Astrocyte (in vitro differentiated cells and primary cell): ENCODE measurements at regions not wholly inside any gene's neighbourhood (a gene's known extent, or its start where the extent isn't known, plus 50 kb on each side); places are given as distances from the start of the nearest gene placed in this dataset.

Source experiments
- DNase-seq: peaks from one replicate; pipeline ENCODE4 v3.0.0-alpha.2; 2010; ENCODE audit warnings: low read depth
- FAIRE-seq: peaks from 2 replicates; lab custom pipeline; 2011; peaks lifted over from hg19 to GRCh38; lab: Jason Lieb, UNC
- H2AFZ ChIP-seq: 2 replicates; pipeline ENCODE4 v1.6.0; 2012; ENCODE audit warnings: low read depth, low read length, inconsistent platforms
- H3K27ac ChIP-seq: 2 replicates; pipeline ENCODE4 v1.5.1; 2011; ENCODE audit warnings: low read depth, low read length, inconsistent platforms
- H3K27me3 ChIP-seq: 2 replicates; pipeline ENCODE4 v1.6.0; 2011; ENCODE audit warnings: low read length, inconsistent platforms; ENCODE audit not compliant: insufficient read depth
- H3K36me3 ChIP-seq: 2 replicates; pipeline ENCODE4 v1.5.1; 2011; ENCODE audit warnings: low read length, inconsistent platforms; ENCODE audit not compliant: insufficient read depth
- H3K4me1 ChIP-seq: 2 replicates; pipeline ENCODE4 v1.5.1; 2011; ENCODE audit warnings: low read length, inconsistent platforms; ENCODE audit not compliant: insufficient read depth
- H3K4me2 ChIP-seq: 2 replicates; pipeline ENCODE4 v1.6.0; 2012; ENCODE audit warnings: low read length, inconsistent platforms
- H3K4me3 ChIP-seq: 2 replicates; pipeline ENCODE4 v1.5.1; 2011; ENCODE audit warnings: low read depth, mild to moderate bottlenecking, low read length, inconsistent platforms; ENCODE audit not compliant: insufficient read depth
- H3K79me2 ChIP-seq: 2 replicates; pipeline ENCODE4 v1.6.0; 2012; ENCODE audit warnings: mild to moderate bottlenecking, low read length, inconsistent platforms; ENCODE audit not compliant: insufficient read depth
- H3K9ac ChIP-seq: 2 replicates; pipeline ENCODE4 v1.6.0; 2012; ENCODE audit warnings: mild to moderate bottlenecking, low read length, inconsistent platforms
- H3K9me3 ChIP-seq: 2 replicates; pipeline ENCODE4 v1.5.1; 2012; ENCODE audit warnings: low read depth, mild to moderate bottlenecking, low read length, inconsistent platforms; ENCODE audit not compliant: insufficient read depth
- H4K20me1 ChIP-seq: 2 replicates; pipeline ENCODE4 v1.6.0; 2012; ENCODE audit warnings: low read length, inconsistent platforms; ENCODE audit not compliant: insufficient read depth
- H3K27ac Mint-ChIP-seq: one replicate; pipeline ENCODE4 v1.8.0; 2021; ENCODE audit warnings: mild to moderate bottlenecking, mixed read lengths; ENCODE audit not compliant: unreplicated experiment
- H3K27me3 Mint-ChIP-seq: one replicate; pipeline ENCODE4 v1.8.0; 2021; ENCODE audit warnings: low read depth, mixed read lengths; ENCODE audit not compliant: unreplicated experiment
- H3K36me3 Mint-ChIP-seq: one replicate; pipeline ENCODE4 v1.8.0; 2021; ENCODE audit warnings: low read depth, mixed read lengths; ENCODE audit not compliant: unreplicated experiment
- H3K4me1 Mint-ChIP-seq: one replicate; pipeline ENCODE4 v1.8.0; 2021; ENCODE audit warnings: low read depth, mixed read lengths; ENCODE audit not compliant: unreplicated experiment
- H3K4me3 Mint-ChIP-seq: one replicate; pipeline ENCODE4 v1.8.0; 2021; ENCODE audit warnings: mild to moderate bottlenecking, moderate library complexity, mixed read lengths; ENCODE audit not compliant: unreplicated experiment
- H3K9me3 Mint-ChIP-seq: one replicate; pipeline ENCODE4 v1.8.0; 2021; ENCODE audit warnings: mild to moderate bottlenecking, mixed read lengths; ENCODE audit not compliant: unreplicated experiment
- EZH2 ChIP-seq: IDR thresholded peaks from 2 replicates; pipeline ENCODE4 v1.6.1; 2012; ENCODE audit warnings: mild to moderate bottlenecking, low read length, inconsistent platforms; ENCODE audit not compliant: insufficient read depth
- TF ChIP-seq, protein P1 (sequence below): IDR thresholded peaks from 2 replicates; pipeline ENCODE4 v1.5.1; 2011; ENCODE audit warnings: low read depth, mild to moderate bottlenecking, inconsistent platforms, low read length, moderate library complexity; ENCODE audit not compliant: insufficient read depth

- no peaks in the 10 kb centered on the region for H3K4me1 Mint-ChIP-seq
- no peaks in the 10 kb centered on the region for H3K36me3 Mint-ChIP-seq
- H3K79me2 ChIP-seq, result no peaks in the 10 kb centered on the region
- no peak overlapping the region for H2AFZ ChIP-seq
- H3K4me2 ChIP-seq, result no peak overlapping the region
- no peak overlapping the region for H3K9ac ChIP-seq
- no peak overlapping the region for H3K27ac Mint-ChIP-seq
- no peak overlapping the region for H3K4me3 Mint-ChIP-seq
- no peaks in the 10 kb centered on the region for H3K4me1 ChIP-seq
- no peaks in the 10 kb centered on the region for H3K27me3 Mint-ChIP-seq
- H3K4me3 ChIP-seq, result no peak overlapping the region
- no peaks in the 10 kb centered on the region for H3K9me3 ChIP-seq
- FAIRE-seq (no peak), DNase-seq (no peak)
- no peaks in the 10 kb centered on the region for H4K20me1 ChIP-seq
- no peak overlapping the region for H3K27ac ChIP-seq
- TF ChIP-seq, protein P1, sequence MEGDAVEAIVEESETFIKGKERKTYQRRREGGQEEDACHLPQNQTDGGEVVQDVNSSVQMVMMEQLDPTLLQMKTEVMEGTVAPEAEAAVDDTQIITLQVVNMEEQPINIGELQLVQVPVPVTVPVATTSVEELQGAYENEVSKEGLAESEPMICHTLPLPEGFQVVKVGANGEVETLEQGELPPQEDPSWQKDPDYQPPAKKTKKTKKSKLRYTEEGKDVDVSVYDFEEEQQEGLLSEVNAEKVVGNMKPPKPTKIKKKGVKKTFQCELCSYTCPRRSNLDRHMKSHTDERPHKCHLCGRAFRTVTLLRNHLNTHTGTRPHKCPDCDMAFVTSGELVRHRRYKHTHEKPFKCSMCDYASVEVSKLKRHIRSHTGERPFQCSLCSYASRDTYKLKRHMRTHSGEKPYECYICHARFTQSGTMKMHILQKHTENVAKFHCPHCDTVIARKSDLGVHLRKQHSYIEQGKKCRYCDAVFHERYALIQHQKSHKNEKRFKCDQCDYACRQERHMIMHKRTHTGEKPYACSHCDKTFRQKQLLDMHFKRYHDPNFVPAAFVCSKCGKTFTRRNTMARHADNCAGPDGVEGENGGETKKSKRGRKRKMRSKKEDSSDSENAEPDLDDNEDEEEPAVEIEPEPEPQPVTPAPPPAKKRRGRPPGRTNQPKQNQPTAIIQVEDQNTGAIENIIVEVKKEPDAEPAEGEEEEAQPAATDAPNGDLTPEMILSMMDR, result no peak
- TF ChIP-seq EZH2, result no peak
- H3K9me3 Mint-ChIP-seq, result peaks cover 3% of the 10 kb centered on the region
- no peaks in the 10 kb centered on the region for H3K36me3 ChIP-seq
- no peaks in the 10 kb centered on the region for H3K27me3 ChIP-seq
Measured at GRCh38 chr4:23122666-23123400, 430.1 kb downstream of the GBA3 start.

DNA sequence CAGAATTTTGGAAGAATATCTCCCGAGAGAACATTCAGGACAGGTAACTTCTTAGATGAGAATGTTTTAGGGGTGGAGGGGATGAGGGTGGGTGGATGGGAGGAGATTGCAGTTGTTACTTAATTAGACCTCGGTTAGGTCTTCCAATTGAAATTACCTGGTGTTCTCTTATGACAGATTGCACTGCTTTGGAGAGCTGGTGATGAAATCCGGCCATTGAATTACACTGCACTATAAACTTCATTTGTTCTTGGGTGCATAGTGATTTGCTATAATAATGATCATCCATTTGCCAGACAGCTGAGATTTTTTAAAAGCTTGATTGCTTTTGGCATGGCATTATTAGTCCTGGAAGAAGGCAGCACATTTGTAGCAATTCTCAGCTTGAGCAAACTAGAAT lies 427.6 kb downstream of the GBA3 start:
- Mint-ChIP-seq H3K27ac (no peak overlapping the region), H3K4me1 (no peaks in the 10 kb centered on the region), H3K27me3 (no peaks in the 10 kb centered on the region), H3K4me3 (no peak overlapping the region), H3K9me3 (no peaks in the 10 kb centered on the region), H3K36me3 (no peaks in the 10 kb centered on the region)
- no peak overlapping the region for H2AFZ ChIP-seq
- FAIRE-seq (no peak), DNase-seq (no peak)
- no peak overlapping the region for H3K9ac ChIP-seq
- H3K27me3 ChIP-seq, result no peaks in the 10 kb centered on the region
- H3K79me2 ChIP-seq, result no peaks in the 10 kb centered on the region
- no peaks in the 10 kb centered on the region for H3K4me1 ChIP-seq
- H4K20me1 ChIP-seq, result no peaks in the 10 kb centered on the region
- H3K9me3 ChIP-seq, result no peaks in the 10 kb centered on the region
- H3K4me2 ChIP-seq, result no peak overlapping the region
- no peak overlapping the region for H3K4me3 ChIP-seq
- TF ChIP-seq EZH2, result no peak
- TF ChIP-seq, protein P1, result no peak
- no peak overlapping the region for H3K27ac ChIP-seq
- no peaks in the 10 kb centered on the region for H3K36me3 ChIP-seq

DNA sequence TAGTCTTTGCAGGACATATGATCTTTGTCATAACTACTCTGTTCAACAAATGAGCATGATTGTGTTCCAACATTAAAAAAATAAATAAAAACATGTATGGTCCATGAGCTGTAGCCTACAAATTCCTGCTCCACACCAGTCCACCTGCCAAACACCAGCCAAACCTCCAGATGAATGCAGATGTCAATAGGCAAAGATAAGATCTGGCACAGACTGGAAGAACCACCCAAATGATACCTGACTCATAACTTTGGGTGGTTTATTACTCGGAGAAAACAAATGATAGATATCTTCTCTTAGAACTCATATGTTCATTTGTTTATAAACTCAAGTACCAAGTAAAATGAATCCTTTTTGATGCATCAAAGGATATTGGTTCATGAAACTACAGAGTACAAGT lies 425.1 kb downstream of the GBA3 start:
- H3K9me3 ChIP-seq, result no peaks in the 10 kb centered on the region
- no peaks in the 10 kb centered on the region for H3K9me3 Mint-ChIP-seq
- H3K27ac ChIP-seq, result no peak overlapping the region
- no peaks in the 10 kb centered on the region for H3K4me1 Mint-ChIP-seq
- no peak overlapping the region for H2AFZ ChIP-seq
- TF ChIP-seq EZH2, result no peak
- TF ChIP-seq, protein P1, result no peak
- no peak overlapping the region for H3K27ac Mint-ChIP-seq
- no peaks in the 10 kb centered on the region for H3K36me3 Mint-ChIP-seq
- no peaks in the 10 kb centered on the region for H3K27me3 Mint-ChIP-seq
- no peak for FAIRE-seq
- no peaks in the 10 kb centered on the region for H4K20me1 ChIP-seq
- H3K36me3 ChIP-seq, result no peaks in the 10 kb centered on the region
- no peak for DNase-seq
- H3K4me2 ChIP-seq, result no peak overlapping the region
- H3K27me3 ChIP-seq, result no peaks in the 10 kb centered on the region
- no peak overlapping the region for H3K9ac ChIP-seq
- H3K4me3 Mint-ChIP-seq, result no peak overlapping the region
- H3K79me2 ChIP-seq, result no peaks in the 10 kb centered on the region
- no peaks in the 10 kb centered on the region for H3K4me1 ChIP-seq
- H3K4me3 ChIP-seq, result no peak overlapping the region
